ENCODE measurements at regions not wholly inside any gene's neighbourhood (a gene's known extent, or its start where the extent isn't known, plus 50 kb on each side); places are given as distances from the start of the nearest gene placed in this dataset.

GRCh38 chr5:30932273-30933017 is 261.0 kb upstream of the CDH6 start:
- DNase-seq = no peak

- DNase-seq = peak; percentile 66
Measured at GRCh38 chr5:30930736-30931135, 262.8 kb upstream of the CDH6 start.

- DNase-seq = peak; percentile 58
Measured at GRCh38 chr5:30928956-30929355, 264.5 kb upstream of the CDH6 start.

GRCh38 chr5:30926218-30926617 is 267.3 kb upstream of the CDH6 start:
- DNase-seq = no peak

DNA sequence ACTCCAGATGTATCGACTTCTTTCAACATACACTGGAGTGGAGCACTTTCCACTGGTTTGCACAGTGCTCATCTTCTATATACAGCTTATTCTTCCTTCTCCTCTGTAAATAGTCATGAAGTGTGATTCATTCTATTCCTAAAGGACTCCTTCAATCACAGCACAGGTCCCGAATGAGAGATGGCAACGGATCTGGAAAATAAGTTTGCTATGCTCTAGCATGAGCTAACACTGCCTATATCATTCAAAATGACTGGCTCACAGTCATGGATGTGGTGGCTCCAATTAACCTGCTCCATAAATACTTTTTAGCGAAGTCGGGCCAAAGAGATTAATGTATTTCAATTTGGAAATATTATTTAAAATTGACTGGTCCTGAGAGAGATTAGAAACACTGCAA is 272.1 kb upstream of the CDH6 start:
- DNase-seq = no peak

- DNase-seq = peak; percentile 42
Measured at GRCh38 chr5:30918171-30918570, 275.3 kb upstream of the CDH6 start.

DNA sequence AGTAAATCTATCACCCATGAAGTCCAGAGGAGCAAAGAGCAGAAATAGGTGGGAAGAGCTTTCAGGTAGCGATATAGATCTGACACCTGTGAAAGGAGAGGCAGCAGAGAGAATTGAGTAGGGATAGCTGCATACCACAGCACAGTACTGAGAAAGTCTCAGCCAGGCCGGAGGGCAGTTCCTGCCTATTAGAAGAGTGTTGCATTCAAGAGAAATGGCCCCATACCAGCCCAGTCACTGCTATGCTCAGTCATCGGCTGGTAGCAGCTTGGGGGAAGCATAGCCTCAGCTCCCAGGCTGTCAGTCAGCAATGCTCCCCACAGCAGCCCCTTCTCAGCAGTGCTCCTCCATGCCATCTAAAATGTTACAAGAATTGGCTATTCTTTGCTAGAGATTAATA is 285.1 kb upstream of the CDH6 start:
- no peak for DNase-seq

GRCh38 chr5:30900367-30900766 is 293.1 kb upstream of the CDH6 start:
- no peak for DNase-seq

- DNase-seq = peak; percentile 15
Measured at GRCh38 chr5:30894811-30895210, 298.7 kb upstream of the CDH6 start.

- no peak for DNase-seq
Measured at GRCh38 chr5:30891660-30892059, 301.8 kb upstream of the CDH6 start.

DNA sequence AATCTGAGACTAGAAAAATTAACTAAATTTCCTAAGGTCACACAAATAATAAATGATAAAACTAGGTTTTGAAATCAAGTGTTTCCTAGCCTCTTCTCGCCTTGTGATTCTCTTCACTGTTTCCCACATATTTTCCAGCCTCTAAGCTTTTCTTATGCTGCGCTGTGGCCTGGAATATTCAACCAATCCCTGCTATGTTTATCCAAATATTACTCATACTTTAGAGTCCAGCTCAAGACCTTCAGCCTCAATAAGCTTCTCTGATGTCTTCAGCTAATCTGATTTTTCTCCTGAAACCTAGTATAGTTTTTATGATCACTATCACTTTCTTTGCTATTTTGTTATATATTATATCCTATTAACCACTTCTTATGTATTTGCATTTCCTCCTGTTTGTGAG is 303.1 kb upstream of the CDH6 start:
- peak; percentile 10 for DNase-seq

DNA sequence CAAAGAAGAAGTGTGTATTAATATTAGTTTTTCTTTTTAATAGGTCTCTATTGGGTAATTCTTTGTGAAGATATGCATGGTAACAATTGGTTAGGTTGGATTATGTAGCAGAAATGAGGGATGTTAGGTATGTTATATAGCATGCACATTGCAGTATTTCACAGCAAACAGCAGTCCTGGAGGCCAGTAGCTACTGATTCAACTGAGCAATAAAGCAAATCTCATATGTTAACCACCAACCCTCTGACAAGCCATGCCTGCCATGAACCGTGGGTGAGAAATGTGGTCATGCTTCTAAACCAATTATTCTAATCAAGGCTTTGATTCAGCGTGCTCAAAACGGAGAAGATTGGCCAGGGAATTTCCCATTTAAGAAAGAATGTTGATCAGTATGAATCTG is 313.0 kb upstream of the CDH6 start:
- no peak for DNase-seq

GRCh38 chr5:30879887-30880286 is 313.6 kb upstream of the CDH6 start:
- no peak for DNase-seq

DNA sequence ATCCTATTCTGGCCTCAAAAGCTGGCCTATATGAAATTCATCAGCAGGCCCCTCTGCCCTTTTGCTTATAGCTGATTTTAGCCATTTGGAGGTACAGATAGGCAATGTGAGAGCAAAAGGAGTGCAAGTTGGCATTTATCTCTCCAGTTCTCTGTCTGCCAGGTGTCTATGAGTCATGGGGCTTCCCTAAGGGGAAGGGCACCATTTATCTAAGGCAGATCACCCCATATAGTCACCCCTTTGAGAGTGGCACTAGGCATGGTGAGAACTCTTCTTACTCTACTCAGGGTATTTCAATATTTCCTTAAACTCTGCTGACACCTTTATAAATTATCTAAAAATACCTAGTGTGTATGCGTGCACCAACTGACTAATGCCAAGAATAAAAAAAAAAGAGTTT is 314.7 kb upstream of the CDH6 start:
- no peak for DNase-seq

DNA sequence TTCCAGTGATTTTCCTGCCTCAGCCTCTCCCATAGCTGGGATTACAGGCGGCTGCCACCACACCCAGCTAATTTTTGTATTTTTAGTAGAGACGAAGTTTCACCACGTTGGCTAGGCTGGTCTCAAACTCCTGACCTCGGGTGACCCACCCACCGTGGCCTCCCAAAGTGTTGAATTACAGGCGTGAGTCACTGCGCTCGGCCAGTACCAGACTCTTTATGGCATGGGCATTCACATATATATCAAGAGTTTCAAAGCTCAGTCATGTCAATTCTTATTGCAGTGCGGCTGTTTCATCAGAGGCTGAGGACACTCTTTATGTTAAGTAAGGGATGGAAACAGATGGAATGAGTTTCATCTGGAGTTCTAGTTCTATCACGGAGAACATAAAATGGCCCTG is 315.2 kb upstream of the CDH6 start:
- no peak for DNase-seq

DNA sequence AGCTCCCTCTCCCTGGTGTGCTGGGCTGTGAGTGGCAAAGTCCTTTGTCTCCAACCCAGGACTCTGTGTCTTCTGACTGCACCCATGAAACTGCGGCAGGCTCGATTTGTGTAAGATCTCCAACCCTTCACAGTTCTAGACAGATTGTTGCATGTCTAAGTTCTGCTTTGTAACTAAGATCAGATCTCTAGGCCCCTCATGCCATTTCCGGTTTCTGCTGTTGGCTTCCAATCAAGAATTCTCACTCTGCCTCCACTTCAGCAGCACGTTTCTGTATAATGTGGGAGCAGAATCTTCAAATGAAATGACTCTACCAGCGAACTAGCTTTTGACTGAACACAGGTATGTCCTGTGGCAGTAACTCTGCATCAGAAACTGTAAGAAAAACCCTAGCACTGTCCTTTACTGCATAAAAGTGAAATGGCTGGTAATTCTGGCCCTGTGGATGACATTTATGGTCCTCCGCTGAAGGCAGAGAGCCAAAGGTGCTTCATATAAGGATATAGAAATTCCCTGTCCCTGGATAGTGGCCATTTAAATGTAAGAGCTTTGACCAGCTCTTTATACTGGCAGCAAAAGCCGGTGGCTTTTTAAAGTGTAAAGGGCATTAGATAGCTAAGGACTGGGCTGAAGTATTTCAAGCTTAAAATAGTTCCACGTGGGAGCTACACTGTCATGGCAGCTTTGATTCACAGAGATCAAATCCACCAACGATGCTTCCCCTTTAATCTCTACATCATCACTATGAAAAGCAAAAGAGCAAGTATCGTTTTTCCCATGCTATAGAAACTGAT is 319.0 kb upstream of the CDH6 start:
- DNase-seq = peak; percentile 39

DNA sequence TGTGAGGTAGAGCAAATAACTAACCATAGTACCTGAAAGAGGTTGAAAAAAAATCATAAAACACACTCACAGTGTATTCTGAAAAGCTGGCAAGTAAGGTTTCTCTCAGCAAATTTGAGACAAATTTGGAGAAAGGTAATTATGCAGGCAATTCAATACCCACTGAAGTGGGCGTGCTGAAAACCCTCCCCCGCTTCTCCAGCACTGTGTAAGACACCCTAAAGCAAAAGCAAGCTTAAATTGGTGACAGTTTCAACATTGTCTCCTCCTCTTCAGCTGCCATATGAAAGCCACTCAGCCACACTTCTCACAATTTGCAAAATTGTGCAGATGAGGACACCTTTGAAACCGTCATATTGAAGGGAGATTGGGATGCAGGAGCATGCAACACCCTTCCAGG is 322.3 kb upstream of the CDH6 start:
- no peak for DNase-seq

DNA sequence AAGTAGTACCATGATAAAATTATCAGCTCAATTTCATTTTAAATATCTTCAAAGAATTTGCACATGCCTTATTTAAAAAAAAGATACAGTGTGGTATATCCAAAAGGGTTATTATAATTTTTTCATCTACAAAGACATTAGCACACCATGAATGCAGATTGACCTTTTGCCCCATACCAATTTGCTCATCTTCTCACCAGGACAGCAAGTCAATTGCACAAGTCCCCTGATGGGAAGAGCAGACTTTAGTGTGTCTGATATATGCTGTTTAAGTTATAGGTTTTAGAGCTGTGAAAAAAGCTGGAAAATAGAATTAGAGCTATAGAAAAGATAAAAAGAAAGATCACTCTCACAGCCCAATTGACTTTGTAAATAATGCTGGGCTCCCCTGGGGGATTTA is 325.8 kb upstream of the CDH6 start:
- no peak for DNase-seq

DNA sequence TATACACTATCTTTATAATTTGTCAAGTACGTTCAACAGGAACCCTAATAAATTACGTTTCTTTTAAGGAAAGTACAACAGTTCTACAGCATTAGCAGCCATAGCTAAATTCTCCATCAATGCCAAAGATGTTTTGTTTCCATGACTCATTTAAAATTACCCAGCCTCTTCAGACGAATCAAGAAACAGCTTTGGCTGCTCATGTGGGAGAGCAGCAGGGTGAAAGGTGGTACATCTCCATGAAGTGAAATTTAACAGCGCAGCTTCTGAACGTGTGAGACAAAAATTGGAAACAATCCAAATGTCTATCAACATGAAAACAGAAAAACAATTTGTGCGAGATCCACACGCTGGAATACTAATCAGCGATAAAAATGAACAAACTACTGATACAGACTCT is 327.3 kb upstream of the CDH6 start:
- DNase-seq = no peak

- DNase-seq = no peak
Measured at GRCh38 chr5:30856242-30856641, 337.2 kb upstream of the CDH6 start.

DNA sequence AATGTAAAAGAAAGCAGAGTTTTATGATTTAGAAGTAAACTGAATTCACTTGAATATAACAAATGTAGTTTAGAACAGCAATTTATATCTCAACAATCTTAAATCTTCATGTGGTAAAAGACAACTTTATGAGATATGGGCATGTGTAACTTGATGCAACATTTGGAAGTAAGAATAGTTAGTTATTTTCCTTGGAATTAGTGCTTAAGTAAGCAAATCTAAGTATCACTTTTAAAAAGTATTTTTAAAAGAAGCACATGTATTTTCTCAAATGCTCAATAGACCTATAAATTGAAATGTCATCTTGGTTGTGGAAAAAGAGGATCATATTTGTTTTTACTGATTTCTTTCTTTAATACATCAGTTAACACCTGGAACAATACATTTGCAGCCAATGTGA is 340.3 kb upstream of the CDH6 start:
- DNase-seq = no peak

DNA sequence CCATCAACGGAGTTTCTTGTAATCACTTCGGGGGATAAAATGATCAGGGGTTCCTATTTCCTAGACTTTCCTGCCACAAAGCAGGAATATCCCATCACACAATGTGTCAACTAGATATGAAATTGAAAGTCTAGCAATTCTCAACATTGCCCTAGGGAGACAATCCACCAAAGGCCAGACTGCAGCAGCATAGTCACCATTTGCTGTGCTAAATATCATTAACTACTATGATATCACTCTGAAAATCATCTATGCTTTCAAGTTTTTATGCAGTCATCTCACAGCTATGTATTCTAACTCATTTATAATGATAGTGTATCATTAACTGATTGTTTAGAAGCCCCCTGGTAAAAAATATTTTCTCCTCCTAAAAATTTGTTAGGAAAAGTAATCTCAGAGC is 342.6 kb upstream of the CDH6 start:
- DNase-seq = no peak

- peak; percentile 95 for DNase-seq
Measured at GRCh38 chr5:30849931-30850710, 343.4 kb upstream of the CDH6 start.

DNA sequence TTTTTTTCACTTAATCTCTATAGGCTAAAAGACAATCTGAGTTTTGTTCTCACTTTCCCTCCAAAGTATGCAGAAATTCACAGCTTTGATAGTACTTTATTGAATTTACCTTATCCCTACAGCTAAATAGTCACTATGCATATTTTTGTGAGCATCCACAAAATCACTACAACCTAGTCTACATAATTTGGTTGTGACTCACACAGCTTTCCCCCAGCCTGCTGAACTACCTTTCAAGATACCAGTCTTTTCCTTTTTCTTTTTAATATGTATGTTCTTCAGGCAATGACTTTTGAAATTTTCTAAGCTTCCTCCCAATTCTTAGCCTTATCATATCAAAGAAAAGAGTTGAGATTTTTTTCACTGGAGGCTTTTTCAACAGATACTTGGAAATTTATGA is 347.3 kb upstream of the CDH6 start:
- peak; percentile 18 for DNase-seq
